DMS153 treated with DMSO at 0.1 percent for 48 hours (cell line): ENCODE measurements at regions not wholly inside any gene's neighbourhood (a gene's known extent, or its start where the extent isn't known, plus 50 kb on each side); places are given as distances from the start of the nearest gene placed in this dataset.

Experiments used
- DNase-seq: peaks from one replicate; lab custom pipeline; 2025; ENCODE audit not compliant: unreplicated experiment; lab: John Stamatoyannopoulos, UW

- no peak for DNase-seq
Observed at GRCh38 chr3:187618722-187619121, 51.5 kb downstream of the SST start.

DNA sequence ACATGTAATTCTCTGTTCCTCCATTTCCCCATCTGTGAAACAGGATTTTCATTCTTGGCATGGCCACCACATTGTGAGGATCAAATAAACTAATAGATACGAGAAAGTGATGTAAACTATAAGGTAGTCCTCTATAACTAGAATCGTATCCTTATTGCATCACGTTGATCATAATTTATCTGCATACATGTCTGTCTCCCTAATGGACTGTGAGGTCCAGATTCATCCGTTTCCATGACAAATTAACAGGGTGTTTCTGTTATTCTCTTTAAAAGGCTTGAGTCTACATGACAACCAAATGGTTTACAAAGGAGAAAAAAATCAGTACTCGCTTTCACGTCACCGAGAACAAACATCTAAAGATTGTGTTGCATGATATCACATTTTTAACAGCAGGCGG is 53.0 kb downstream of the SST start:
- DNase-seq = no peak

GRCh38 chr3:187616307-187616972 is 53.8 kb downstream of the SST start:
- peak; percentile 33 for DNase-seq

- DNase-seq = no peak
Observed at GRCh38 chr3:187615630-187616029, 54.6 kb downstream of the SST start.

DNA sequence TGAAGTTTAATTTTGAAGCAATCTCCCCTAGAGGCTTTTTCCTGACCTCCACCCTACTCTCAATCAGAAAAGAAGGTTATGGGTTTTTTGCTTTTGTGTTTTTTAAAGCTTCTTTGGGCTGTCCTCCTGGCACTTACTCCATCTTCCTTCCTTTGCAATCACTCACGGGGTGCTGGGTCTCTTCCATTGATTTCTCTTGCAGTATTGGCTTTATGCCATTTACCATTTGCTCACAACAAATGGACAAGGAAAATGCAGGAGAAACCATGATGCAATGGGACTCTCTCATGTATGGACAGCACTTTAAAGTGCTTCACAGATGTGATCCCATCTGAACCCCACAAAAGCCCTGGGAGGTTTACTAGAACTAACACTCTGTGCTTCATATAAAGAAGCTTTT is 57.5 kb downstream of the SST start:
- no peak for DNase-seq

GRCh38 chr3:187610981-187611511 is 59.1 kb downstream of the SST start:
- no peak for DNase-seq

DNA sequence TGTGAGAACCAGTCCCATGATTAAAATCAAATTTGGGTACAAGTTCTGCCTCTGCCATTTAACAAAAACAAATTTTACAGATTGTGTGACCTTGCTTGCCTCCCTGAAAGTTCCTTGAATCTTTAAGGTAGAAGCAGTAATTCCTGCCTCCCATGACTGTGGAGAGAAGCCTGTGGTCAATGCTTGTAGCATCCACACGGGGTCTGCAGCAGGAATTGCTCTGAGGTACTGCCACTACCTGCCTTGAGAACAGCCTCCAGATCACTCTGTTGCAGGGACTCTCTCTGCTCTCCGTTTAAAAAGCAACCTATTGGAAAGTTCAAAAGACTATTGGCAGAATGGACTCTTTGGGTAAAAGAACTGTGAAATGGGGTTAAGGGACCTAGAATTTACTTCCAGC is 75.9 kb downstream of the SST start:
- no peak for DNase-seq

GRCh38 chr3:187593451-187593850 is 76.7 kb downstream of the SST start:
- DNase-seq = no peak

DNA sequence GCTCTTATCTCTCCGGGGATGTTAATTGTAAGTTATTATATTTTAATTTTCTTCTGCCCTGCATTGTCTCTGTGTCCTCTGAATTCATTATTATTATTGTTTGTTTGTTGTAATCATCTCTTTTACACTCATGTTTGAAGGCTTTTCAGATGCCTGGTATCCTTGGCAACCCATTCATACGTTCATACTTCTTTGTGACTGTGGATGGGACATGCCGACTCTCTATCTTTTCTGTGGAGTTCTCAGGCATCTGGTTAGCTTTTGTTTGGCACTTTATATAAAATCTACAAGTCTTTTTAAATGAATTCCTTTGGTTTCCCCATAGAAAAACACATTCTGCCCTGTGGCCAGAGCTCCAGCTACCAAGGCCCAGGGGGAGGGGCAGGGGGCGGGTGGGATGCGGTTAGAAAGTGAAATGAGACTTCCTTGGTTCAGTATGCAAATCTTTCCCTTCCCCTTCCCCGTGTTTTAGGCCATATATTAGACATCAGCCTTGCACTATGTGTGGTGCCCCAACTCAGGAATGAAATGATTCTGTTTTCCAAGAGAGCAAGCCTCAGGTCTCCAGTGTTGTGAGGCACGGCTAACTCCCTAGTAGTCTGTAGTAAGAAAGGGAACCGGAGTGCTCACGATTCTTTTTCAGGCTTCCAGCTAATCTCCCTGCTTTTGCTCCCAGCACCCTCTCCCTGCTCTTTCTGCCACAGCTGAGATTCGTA is 79.2 kb downstream of the SST start:
- DNase-seq = no peak

DNA sequence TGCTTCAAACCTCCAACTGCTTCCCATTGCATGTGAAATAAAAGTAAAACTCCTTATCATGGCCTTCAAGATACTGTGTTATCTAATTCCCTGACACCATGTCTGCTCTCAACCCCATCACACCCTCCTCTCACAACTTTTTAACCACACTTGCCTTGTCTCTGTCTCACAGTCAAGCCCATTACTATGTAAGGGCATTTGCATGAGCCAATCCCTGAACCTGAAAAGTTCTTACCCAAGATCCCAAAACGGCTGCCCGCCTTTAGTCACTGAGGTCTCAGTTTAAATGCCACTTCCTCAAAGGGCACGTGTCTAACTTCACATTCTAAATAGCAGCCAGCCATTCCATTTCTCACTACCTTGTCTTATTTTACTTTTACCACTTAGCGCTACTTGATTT is 83.1 kb downstream of the SST start:
- DNase-seq = no peak

DNA sequence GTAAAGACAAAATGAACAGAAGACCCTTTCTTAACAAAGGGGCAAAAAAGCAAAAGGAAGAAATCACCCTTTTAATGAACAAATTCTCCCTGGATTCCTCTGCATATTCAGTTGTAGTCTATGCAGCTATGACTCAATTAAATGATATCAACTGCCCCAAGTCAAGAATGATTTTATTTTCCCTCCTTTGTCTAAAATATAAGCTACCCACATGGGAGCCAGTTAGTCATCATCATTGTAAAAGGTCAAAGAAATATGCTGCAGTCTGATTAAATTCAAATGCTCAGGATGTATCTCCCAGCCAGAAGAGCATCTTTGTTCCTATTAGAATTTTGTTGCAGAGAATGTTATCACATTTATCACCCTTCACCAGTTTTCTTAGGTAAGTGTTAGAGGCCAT is 84.0 kb downstream of the SST start:
- no peak for DNase-seq

- no peak for DNase-seq
Observed at GRCh38 chr3:187572441-187572840, 97.8 kb downstream of the SST start.

DNA sequence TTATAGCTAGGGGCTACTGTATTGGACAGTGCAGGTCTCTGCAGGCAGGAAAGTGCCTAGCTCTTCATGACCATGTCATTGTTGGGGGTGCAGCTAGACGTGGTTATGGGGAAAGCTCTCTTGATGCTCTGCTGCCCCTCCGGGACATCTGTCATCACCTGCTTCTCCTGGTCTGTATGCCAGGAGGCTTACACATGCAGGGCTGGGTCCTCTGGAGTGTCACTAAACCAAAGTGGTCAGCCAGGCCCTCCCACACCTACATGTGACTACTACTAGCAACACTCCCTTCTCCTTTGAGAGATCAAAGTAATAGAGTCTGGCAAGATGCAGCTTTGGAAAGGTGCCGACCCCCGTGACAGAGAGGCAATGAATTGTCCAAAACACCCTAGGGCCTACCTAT is 98.5 kb downstream of the SST start:
- no peak for DNase-seq

- DNase-seq = no peak
Observed at GRCh38 chr3:187570776-187571175, 99.4 kb downstream of the SST start.

GRCh38 chr3:187568171-187568570 is 102.0 kb downstream of the SST start:
- no peak for DNase-seq

DNA sequence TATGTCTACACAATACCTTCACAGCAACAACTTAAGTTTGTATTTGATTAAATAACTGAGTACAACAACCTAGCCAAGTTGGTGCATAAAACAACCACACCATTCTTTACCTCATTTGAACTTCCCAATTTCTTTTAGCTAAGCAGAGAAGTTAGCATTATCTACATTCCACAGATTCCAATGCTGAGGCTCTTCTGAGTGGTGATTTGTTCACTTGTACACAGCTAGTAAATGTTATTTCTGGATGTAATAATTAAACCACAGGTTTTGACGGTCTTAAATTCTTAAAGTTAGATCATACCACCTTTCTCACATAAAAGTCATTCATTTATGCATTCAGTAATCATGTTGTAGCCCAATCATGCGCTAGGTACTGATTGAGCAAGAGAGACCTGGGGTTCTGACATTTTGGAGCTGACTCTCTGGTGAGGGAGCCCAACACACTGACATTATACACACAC is 102.5 kb downstream of the SST start:
- DNase-seq = no peak

- no peak for DNase-seq
Observed at GRCh38 chr3:187567021-187567420, 103.2 kb downstream of the SST start.

DNA sequence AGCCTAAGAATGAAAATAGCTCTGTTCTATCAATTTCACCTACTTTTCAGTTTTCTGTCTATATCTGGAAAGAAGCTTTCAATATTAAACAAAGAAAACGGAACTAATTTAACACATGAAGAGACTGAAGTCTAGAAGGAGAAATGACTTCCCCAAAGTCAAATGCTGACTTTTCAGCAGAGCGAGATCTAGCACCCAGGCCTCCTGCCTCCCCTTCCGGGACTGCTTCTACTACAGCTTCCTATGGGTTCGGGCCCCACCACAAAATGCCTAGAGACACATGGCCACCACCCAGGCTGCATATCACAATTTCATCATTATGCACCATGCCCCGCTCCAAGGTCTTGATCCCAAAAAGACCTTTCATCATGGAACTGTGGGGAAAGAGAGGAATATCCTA is 104.5 kb downstream of the SST start:
- DNase-seq = no peak

DNA sequence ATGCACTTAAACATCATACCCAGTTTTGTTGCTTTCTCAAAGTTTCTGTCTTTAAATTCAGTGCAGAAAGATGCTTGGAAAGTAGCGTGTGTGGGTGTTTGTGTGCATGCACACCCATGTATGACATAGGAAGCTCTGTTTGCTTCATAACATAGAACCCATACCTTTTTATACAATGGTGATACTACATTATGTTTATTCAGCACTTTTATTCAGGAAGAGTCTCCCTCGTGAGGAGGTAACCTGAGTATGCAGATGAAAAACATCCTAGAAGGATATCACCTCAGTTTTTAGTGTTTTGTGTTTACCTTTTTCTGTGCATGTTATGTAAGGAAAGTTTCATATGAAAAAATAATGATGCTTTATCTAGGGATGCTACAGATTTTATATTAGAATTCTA is 111.2 kb downstream of the SST start:
- DNase-seq = no peak

- no peak for DNase-seq
Observed at GRCh38 chr3:187551416-187551815, 118.8 kb downstream of the SST start.

- DNase-seq = no peak
Observed at GRCh38 chr3:187550446-187550845, 119.7 kb downstream of the SST start.

GRCh38 chr3:187545366-187545765 is 124.8 kb downstream of the SST start:
- DNase-seq = no peak

DNA sequence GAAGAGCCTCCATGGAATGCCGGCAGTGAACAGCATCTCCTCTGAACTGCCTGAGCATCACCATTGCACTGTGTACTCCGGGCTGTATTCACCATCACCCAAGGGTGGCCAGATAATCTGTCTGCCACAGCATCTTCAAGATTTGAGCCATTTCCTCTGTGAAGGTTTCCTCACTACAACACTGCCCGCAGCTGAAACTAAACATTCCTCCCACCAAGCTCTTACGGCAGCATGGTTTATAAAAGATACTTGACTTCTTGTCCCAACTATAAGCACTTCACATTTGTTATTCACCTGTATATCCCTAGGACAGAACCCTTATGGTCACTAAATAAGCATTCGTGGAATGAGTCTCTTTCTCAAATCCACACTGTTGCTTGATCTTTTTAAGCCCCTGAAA is 125.9 kb downstream of the SST start:
- DNase-seq = no peak
